GM12872 (cell line): ENCODE measurements at regions not wholly inside any gene's neighbourhood (a gene's known extent, or its start where the extent isn't known, plus 50 kb on each side); places are given as distances from the start of the nearest gene placed in this dataset.

Source experiments
- TF ChIP-seq, protein P1 (sequence below): IDR thresholded peaks from 3 replicates; pipeline ENCODE4 v1.5.1; 2011; ENCODE audit warnings: low read depth, mild to moderate bottlenecking, low read length, moderate library complexity; ENCODE audit not compliant: insufficient read depth

- TF ChIP-seq, protein P1, sequence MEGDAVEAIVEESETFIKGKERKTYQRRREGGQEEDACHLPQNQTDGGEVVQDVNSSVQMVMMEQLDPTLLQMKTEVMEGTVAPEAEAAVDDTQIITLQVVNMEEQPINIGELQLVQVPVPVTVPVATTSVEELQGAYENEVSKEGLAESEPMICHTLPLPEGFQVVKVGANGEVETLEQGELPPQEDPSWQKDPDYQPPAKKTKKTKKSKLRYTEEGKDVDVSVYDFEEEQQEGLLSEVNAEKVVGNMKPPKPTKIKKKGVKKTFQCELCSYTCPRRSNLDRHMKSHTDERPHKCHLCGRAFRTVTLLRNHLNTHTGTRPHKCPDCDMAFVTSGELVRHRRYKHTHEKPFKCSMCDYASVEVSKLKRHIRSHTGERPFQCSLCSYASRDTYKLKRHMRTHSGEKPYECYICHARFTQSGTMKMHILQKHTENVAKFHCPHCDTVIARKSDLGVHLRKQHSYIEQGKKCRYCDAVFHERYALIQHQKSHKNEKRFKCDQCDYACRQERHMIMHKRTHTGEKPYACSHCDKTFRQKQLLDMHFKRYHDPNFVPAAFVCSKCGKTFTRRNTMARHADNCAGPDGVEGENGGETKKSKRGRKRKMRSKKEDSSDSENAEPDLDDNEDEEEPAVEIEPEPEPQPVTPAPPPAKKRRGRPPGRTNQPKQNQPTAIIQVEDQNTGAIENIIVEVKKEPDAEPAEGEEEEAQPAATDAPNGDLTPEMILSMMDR = no peak
Measured at GRCh38 chr9:108058135-108058814, 568.7 kb upstream of the KLF4 start.

- TF ChIP-seq, protein P1 = no peak
Measured at GRCh38 chr9:108057421-108058134, 568.0 kb upstream of the KLF4 start.

- TF ChIP-seq, protein P1 = no peak
Measured at GRCh38 chr9:108056805-108057386, 567.3 kb upstream of the KLF4 start.

DNA sequence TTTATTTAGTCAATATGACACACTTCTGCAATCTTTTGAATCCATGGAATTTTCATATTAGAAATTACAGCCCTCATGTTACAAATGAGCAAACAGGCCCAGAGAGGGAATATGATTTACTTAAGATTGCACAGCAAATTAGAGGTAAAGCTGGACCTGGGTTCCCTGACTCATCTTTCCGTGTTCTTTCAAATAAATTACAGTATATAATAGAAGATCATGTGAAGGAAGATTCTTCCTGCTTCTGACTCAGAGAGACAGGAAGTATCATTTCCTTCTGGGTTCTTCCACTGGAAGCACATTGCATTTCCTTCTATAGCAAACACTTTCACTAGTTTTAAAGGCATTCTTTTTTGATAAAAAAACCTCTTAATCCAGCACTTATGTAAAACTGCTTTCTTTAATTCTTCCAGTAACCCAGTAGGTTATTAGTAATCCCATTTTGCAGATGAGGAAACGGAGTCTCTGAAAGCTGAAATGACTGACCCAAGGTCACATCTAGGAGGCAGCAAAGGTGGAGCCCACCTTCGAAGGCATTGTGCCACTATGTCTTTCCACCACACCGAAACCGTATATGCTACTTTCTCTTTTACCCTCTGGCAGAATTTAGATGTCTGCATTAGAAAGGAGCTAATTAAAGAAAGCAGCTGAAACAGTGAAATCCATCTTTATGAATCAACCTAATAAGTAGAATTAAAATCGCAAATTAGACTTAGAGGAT, 566.7 kb upstream of the KLF4 start:
- TF ChIP-seq, protein P1 = no peak

GRCh38 chr9:108054131-108054630, 564.6 kb upstream of the KLF4 start:
- TF ChIP-seq, protein P1 = no peak

GRCh38 chr9:108053555-108054061, 564.0 kb upstream of the KLF4 start:
- TF ChIP-seq, protein P1 = no peak
